WTC11 (cell line): ENCODE measurements at regions not wholly inside any gene's neighbourhood (a gene's known extent, or its start where the extent isn't known, plus 50 kb on each side); places are given as distances from the start of the nearest gene placed in this dataset.

ENCODE experiments used
- ATAC-seq: fragments of 200-7000 bp; cut with Tn5 transposase; 2 replicates; pipeline ENCODE4 v1.10.0; 2021; ENCODE audit warnings: mild to moderate bottlenecking, moderate library complexity
- CTCF ChIA-PET: fragments of 300-600 bp; sonication (Branson Sonifier 250); formaldehyde crosslinking; loops from one replicate; lab custom pipeline; 2021; ENCODE audit warnings: antibody characterized with exemption; lab: Charles Lee
- POLR2A ChIA-PET: fragments of 350-600 bp; sonication (Branson Sonifier 250); formaldehyde crosslinking; loops from one replicate; lab custom pipeline; 2021; ENCODE audit warnings: antibody characterized with exemption; lab: Charles Lee
- DNase-seq: peaks from one replicate; pipeline ENCODE4 v3.0.0; 2021; ENCODE audit warnings: low spot score
- H3K27ac Mint-ChIP-seq: 2 replicates; pipeline ENCODE4 v1.8.0; 2021; ENCODE audit warnings: mixed read lengths
- H3K27me3 Mint-ChIP-seq: 2 replicates; pipeline ENCODE4 v1.8.0; 2021; ENCODE audit warnings: low read depth, mild to moderate bottlenecking, moderate library complexity, mixed read lengths
- H3K36me3 Mint-ChIP-seq: 2 replicates; pipeline ENCODE4 v1.8.0; 2021; ENCODE audit warnings: mixed read lengths
- H3K4me1 Mint-ChIP-seq: 2 replicates; pipeline ENCODE4 v1.8.0; 2022; ENCODE audit warnings: mixed read lengths
- H3K4me3 Mint-ChIP-seq: 2 replicates; pipeline ENCODE4 v1.8.0; 2021; ENCODE audit warnings: mild to moderate bottlenecking, moderate library complexity, mixed read lengths
- H3K9me3 Mint-ChIP-seq: 2 replicates; pipeline ENCODE4 v1.8.0; 2021; ENCODE audit warnings: mixed read lengths
- AFF4 ChIP-seq: sonication (generic); formaldehyde crosslinking; IDR thresholded peaks from 2 replicates; pipeline ENCODE4 v1.8.1; 2023; ENCODE audit warnings: mild to moderate bottlenecking, missing genetic modification reagents, borderline replicate concordance
- ATF3 ChIP-seq: sonication (generic); formaldehyde crosslinking; conservative IDR thresholded peaks from 2 replicates; pipeline ENCODE4 v1.8.1; 2022; ENCODE audit warnings: mild to moderate bottlenecking, missing genetic modification reagents
- CTCF ChIP-seq: fragments of 200-600 bp; IDR thresholded peaks from 2 replicates; pipeline ENCODE4 v1.8.0; 2022; ENCODE audit warnings: antibody characterized with exemption
- FOXJ3 ChIP-seq: sonication (generic); formaldehyde crosslinking; IDR thresholded peaks from 2 replicates; pipeline ENCODE4 v1.9.0; 2021; ENCODE audit warnings: missing genetic modification reagents, mild to moderate bottlenecking, borderline replicate concordance
- GABPB1 ChIP-seq: sonication (generic); formaldehyde crosslinking; IDR thresholded peaks from 2 replicates; pipeline ENCODE4 v1.8.1; 2023; ENCODE audit warnings: mild to moderate bottlenecking, missing genetic modification reagents
- GTF2I ChIP-seq: fragments of 250-450 bp; sonication (Bioruptor Pico); conservative IDR thresholded peaks from 2 replicates; pipeline ENCODE4 v1.4.0; 2021; ENCODE audit warnings: mild to moderate bottlenecking
- JAZF1 ChIP-seq: fragments of 250-450 bp; sonication (Bioruptor Pico); IDR thresholded peaks from 2 replicates; pipeline ENCODE4 v1.9.0; 2021; ENCODE audit warnings: moderate library complexity, mild to moderate bottlenecking, inconsistent platforms
- MXD4 ChIP-seq: fragments of 250-450 bp; sonication (Bioruptor Pico); IDR thresholded peaks from 2 replicates; pipeline ENCODE4 v1.8.0; 2021; ENCODE audit warnings: mild to moderate bottlenecking, moderate library complexity, borderline replicate concordance
- MYBL2 ChIP-seq: sonication (generic); formaldehyde crosslinking; IDR thresholded peaks from 2 replicates; pipeline ENCODE4 v1.8.1; 2023; ENCODE audit warnings: mild to moderate bottlenecking, moderate library complexity, missing genetic modification reagents
- NFE2L1 ChIP-seq: sonication (generic); formaldehyde crosslinking; IDR thresholded peaks from 2 replicates; pipeline ENCODE4 v1.8.1; 2023; ENCODE audit warnings: missing genetic modification reagents
- PREB ChIP-seq: sonication (generic); formaldehyde crosslinking; IDR thresholded peaks from 2 replicates; pipeline ENCODE4 v1.8.1; 2022; ENCODE audit warnings: mild to moderate bottlenecking, missing genetic modification reagents, moderate library complexity, borderline replicate concordance
- PRRX2 ChIP-seq: fragments of 250-450 bp; sonication (Bioruptor Pico); IDR thresholded peaks from 2 replicates; pipeline ENCODE4 v1.8.0; 2021; ENCODE audit warnings: mild to moderate bottlenecking
- SP1 ChIP-seq: sonication (generic); formaldehyde crosslinking; conservative IDR thresholded peaks from 2 replicates; pipeline ENCODE4 v1.8.1; 2022; ENCODE audit warnings: missing genetic modification reagents
- TEAD4 ChIP-seq: sonication (generic); formaldehyde crosslinking; IDR thresholded peaks from 2 replicates; pipeline ENCODE4 v1.8.0; 2022; ENCODE audit warnings: mild to moderate bottlenecking, missing genetic modification reagents
- ZNF396 ChIP-seq: fragments of 250-450 bp; sonication (Bioruptor Pico); IDR thresholded peaks from 2 replicates; pipeline ENCODE4 v1.8.0; 2021; ENCODE audit warnings: mild to moderate bottlenecking, moderate library complexity, borderline replicate concordance
- ZNF423 ChIP-seq: fragments of 250-450 bp; sonication (Bioruptor Pico); IDR thresholded peaks from 2 replicates; pipeline ENCODE4 v2.1.2; 2022; ENCODE audit warnings: mild to moderate bottlenecking, moderate library complexity
- ZNF425 ChIP-seq: fragments of 250-450 bp; sonication (Bioruptor Pico); conservative IDR thresholded peaks from 2 replicates; pipeline ENCODE4 v1.9.0; 2021; ENCODE audit warnings: mild to moderate bottlenecking
- TF ChIP-seq, protein P1 (sequence below): sonication (generic); formaldehyde crosslinking; IDR thresholded peaks from 2 replicates; pipeline ENCODE4 v1.8.1; 2023; ENCODE audit warnings: mild to moderate bottlenecking, missing genetic modification reagents, moderate library complexity
- TF ChIP-seq, protein P2 (sequence below): fragments of 250-450 bp; sonication (Bioruptor Pico); IDR thresholded peaks from 2 replicates; pipeline ENCODE4 v1.8.0; 2021; ENCODE audit warnings: mild to moderate bottlenecking

GRCh38 chr1:178020968-178021640, 51.2 kb upstream of the SEC16B start:
- no peak for TF ChIP-seq MXD4 (CRISPR knock-in tag)
- no peak for TF ChIP-seq NFE2L1 (CRISPR knock-in tag)
- TF ChIP-seq, protein P1, sequence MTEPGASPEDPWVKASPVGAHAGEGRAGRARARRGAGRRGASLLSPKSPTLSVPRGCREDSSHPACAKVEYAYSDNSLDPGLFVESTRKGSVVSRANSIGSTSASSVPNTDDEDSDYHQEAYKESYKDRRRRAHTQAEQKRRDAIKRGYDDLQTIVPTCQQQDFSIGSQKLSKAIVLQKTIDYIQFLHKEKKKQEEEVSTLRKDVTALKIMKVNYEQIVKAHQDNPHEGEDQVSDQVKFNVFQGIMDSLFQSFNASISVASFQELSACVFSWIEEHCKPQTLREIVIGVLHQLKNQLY (CRISPR knock-in tag), result no peak
- no peak for TF ChIP-seq PRRX2 (CRISPR knock-in tag)
- no peak for TF ChIP-seq GABPB1
- no peak for TF ChIP-seq FOXJ3 (CRISPR knock-in tag)
- no peak for TF ChIP-seq MYBL2 (CRISPR knock-in tag)
- no peak for TF ChIP-seq AFF4
- no peak for TF ChIP-seq CTCF
- TF ChIP-seq SP1 (CRISPR knock-in tag), result no peak
- no peak for TF ChIP-seq TEAD4
- TF ChIP-seq GTF2I (CRISPR knock-in tag), result no peak
- TF ChIP-seq ZNF425 (CRISPR knock-in tag), result no peak
- TF ChIP-seq ATF3 (CRISPR knock-in tag), result no peak
- no peak for TF ChIP-seq PREB (CRISPR knock-in tag)
- TF ChIP-seq ZNF396 (CRISPR knock-in tag), result no peak
- no peak for TF ChIP-seq ZNF423
- TF ChIP-seq, protein P2, sequence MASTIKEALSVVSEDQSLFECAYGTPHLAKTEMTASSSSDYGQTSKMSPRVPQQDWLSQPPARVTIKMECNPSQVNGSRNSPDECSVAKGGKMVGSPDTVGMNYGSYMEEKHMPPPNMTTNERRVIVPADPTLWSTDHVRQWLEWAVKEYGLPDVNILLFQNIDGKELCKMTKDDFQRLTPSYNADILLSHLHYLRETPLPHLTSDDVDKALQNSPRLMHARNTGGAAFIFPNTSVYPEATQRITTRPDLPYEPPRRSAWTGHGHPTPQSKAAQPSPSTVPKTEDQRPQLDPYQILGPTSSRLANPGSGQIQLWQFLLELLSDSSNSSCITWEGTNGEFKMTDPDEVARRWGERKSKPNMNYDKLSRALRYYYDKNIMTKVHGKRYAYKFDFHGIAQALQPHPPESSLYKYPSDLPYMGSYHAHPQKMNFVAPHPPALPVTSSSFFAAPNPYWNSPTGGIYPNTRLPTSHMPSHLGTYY, result no peak
- TF ChIP-seq JAZF1 (CRISPR knock-in tag), result no peak
- Mint-ChIP-seq H3K4me3 (no peak overlapping the region), H3K36me3 (peaks cover 23% of the 10 kb centered on the region), H3K27ac (no peak overlapping the region), H3K4me1 (no peaks in the 10 kb centered on the region), H3K27me3 (no peaks in the 10 kb centered on the region; the same call in 1 of the 2 replicates), H3K9me3 (peaks cover 24% of the 10 kb centered on the region)
- no peak for DNase-seq
- ChIA-PET CTCF (interaction anchor here (0.6 to 2.1 kb wide), 2 partner anchors 11 to 93 kb away, joined by 3 to 15 read pairs; no protein-coding TSS in a partner anchor), POLR2A (no interaction called here)
- no peak for ATAC-seq
